Cardiac fibroblast (primary cell): ENCODE measurements at regions not wholly inside any gene's neighbourhood (a gene's known extent, or its start where the extent isn't known, plus 50 kb on each side); places are given as distances from the start of the nearest gene placed in this dataset.

Source experiments
- DNase-seq, 2 donors: peaks; one replicate each; pipeline versions ENCODE4 v3.0.0 to v3.0.0-alpha.2; 2010; ENCODE audit warnings: low read depth in 2 of 2
- H3K4me3 ChIP-seq, 2 donors: replicated peaks in 1 of 2; 1 replicate in 1 of 2; 2 replicates in 1 of 2; pipeline ENCODE4 v1.5.1; 2011; ENCODE audit warnings: low read depth in 2 of 2, low read length in 2 of 2, mild to moderate bottlenecking in 2 of 2, moderate library complexity in 1 of 2
- CTCF ChIP-seq: IDR thresholded peaks from one replicate; pipeline ENCODE4 v1.5.1; 2011; ENCODE audit warnings: low read depth, mild to moderate bottlenecking, low read length, inconsistent platforms

GRCh38 chr4:85233516-85233915, 241.4 kb upstream of the ARHGAP24 start:
- TF ChIP-seq CTCF: no peak
- no peak for DNase-seq
- H3K4me3 ChIP-seq: no peak overlapping the region

GRCh38 chr4:85243857-85244256, 231.1 kb upstream of the ARHGAP24 start:
- no peak for TF ChIP-seq CTCF
- H3K4me3 ChIP-seq: no peak overlapping the region

GRCh38 chr4:85244638-85245037, 230.3 kb upstream of the ARHGAP24 start:
- no peak for TF ChIP-seq CTCF
- H3K4me3 ChIP-seq: no peak overlapping the region

More at GRCh38 chr4:85243857-85244256, 231.1 kb upstream of the ARHGAP24 start:
- DNase-seq: peak in 1 of 2 donors; percentile 19

GRCh38 chr4:85246055-85246454, 228.9 kb upstream of the ARHGAP24 start:
- DNase-seq: no peak
- TF ChIP-seq CTCF: no peak
- H3K4me3 ChIP-seq: no peak overlapping the region

More at GRCh38 chr4:85244638-85245037, 230.3 kb upstream of the ARHGAP24 start:
- no peak for DNase-seq

GRCh38 chr4:85250852-85251251, 224.1 kb upstream of the ARHGAP24 start:
- no peak overlapping the region for H3K4me3 ChIP-seq
- DNase-seq: no peak
- no peak for TF ChIP-seq CTCF

- TF ChIP-seq CTCF: no peak
- DNase-seq: no peak
- no peak overlapping the region for H3K4me3 ChIP-seq
These were observed 217.1 kb upstream of the ARHGAP24 start for GRCh38 chr4:85257817-85258370.

- no peak for TF ChIP-seq CTCF
- H3K4me3 ChIP-seq: no peak overlapping the region
- DNase-seq: no peak
These were observed 214.9 kb upstream of the ARHGAP24 start for GRCh38 chr4:85260064-85260463.
